NCI-H526 (cell line): ENCODE measurements at regions not wholly inside any gene's neighbourhood (a gene's known extent, or its start where the extent isn't known, plus 50 kb on each side); places are given as distances from the start of the nearest gene placed in this dataset.
"Not testable (repeated sequence)": the region's sequence is repeated elsewhere in the genome, so short reads cannot be mapped to it uniquely, and the experiment has no call there.

Experiments used
- DNase-seq, 2 experiments: peaks; one replicate each; lab custom pipeline; 2025; lab: John Stamatoyannopoulos, UW

DNA sequence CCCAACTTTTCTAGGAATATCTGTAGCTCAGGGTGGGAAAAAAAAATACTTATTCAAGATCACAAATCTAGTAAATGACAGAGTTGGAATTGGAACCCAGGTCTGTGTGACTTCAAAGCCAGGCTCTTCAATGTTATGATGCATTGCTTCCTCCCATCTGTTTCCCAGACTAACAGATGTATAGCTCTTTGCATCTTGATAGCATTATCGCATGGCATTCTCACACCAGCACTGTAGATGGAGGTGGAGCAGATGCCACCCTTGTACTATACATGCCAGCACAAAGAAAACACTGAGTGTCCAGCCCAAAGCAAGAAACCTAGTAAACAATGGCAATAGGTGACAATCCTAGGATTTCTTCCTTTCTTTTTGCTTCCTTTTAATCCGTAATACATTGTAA lies 497.3 kb downstream of the NEBL start:
- no peak for DNase-seq

DNA sequence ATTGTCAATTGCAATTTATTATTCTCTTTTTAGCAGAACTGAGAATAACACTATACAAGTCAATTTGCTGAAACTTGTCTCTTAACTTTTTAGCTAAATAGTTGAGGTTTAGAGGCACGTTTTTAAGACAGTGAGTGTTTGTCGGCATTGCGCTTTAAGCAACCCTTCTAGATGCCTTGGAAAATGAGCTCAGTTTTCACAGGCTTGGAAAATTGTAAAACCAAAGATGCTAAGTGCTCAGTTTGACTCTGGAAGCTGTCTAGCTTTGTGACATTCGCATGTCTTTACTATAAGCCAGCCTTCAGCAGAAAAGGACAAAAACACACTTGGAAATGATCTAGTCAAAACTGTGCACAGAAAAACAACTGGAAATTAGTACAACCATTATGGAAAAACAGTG lies 500.4 kb downstream of the NEBL start:
- DNase-seq = no peak

DNA sequence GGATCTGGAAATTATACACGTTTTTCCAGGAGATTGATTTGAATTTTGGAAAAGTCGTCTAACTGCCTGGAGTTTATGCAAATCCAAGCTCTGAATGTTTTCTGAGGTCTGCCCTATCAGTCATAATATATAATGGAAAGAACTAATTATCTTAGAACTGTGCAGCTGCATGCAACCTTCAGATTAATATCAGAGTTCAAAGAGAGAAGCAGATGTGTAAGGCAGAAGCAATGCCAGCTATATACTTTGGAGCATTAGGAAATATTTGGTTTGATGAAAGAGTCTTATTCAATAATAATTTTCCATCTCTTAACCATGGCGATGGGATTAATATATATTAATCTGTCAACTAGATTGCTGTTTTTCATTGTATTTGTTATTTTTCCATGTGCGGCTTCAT lies 500.9 kb downstream of the NEBL start:
- DNase-seq = peak; percentile 53 to 65

DNA sequence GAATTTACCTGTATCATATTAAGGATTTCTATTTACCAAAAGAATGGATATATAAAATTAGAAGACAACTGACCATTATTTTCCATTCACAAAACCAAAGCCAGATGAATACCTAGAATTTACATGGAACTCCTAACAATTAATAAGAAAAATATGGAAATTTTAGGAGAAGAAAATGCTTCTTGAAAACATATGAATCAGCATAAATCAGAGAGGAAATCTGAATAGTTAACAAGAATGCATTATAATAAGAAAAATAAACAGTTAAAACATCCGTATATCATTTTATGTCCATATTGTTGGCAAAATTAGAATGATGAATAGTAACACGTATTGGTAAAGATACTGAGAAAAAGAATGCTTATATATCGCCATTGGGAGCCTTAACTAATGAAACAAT lies 505.5 kb downstream of the NEBL start:
- no peak for DNase-seq

DNA sequence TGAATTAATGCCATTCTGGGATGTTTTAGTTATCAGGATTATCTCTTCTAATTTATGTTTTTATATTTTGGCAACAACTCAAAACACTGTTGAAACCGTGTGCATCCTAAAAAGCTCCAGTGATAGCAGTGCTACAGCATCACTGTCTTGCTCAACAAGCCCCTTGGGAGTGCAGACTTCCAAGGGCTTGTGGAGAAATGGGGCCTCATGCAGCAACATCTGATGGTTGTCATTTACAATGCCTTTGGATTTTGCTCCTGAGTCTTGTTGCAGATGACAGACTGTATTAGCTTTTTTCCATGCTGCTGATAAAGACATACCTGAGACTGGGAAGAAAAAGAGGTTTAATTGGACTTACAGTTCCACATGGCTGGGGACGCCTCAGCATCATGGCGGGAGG lies 515.4 kb downstream of the NEBL start:
- DNase-seq = no peak

DNA sequence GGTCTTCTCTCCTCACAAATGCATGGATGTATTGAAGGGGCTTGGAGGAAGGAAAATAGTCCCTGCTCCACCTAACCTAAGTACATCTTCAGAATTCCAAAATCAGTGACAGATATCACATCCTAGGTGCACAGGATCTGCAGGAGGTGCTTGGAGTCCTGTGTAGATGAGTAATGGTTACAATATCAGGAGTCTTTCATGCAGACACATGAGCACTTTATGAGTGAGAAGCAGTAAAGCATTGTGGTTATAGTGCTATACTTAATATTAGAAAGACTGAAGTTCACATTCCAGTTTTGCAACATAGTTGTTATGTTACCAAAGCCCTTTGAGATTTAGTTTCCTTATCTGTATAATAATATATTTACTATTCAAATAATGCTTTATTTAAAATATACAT lies 516.7 kb downstream of the NEBL start:
- DNase-seq = no peak

DNA sequence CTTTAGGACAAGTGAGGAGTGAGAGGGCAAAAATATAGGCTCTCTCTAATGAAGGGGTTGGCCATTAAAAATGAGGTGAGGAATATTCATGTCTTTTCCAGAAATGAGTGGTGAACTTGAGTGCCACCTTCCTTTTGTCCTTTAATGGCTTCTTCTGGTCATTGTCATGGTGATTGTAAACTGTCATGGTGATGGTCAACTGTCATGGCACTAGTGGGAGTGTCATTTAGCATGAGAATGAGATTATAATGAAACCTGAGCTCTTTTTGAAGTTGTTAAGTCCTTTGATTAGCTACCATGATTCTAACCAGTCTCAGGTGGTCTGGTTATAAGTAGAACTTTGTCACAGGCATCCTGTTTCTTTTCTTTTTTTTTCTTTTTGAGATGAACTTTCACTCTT lies 524.4 kb downstream of the NEBL start:
- no peak for DNase-seq

DNA sequence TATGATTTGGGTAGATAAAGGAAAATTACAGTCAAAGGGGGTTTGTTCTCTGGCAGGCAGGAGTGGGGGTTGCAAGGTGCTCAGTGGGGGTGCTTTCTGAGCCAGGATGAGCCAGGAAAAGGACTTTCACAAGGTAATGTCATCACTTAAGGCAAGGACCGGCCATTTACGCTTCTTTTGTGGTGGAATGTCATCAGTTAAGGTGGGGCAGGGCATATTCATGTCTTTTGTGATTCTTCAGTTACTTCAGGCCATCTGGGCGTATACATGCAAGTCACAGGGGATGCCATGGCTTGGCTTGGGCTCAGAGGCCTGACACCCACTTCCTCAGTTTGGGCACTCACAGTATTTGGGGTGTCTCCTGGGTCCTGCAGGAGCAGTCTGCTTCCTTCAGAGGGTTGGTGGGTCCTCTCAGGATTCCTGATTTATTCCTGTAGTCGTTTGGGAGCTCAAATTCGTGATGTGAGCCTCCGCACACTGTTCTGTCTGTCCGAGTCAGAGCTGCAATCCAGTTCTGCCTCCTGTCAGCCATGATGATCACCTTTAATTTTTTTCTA lies 526.1 kb downstream of the NEBL start:
- DNase-seq = not testable (repeated sequence)

DNA sequence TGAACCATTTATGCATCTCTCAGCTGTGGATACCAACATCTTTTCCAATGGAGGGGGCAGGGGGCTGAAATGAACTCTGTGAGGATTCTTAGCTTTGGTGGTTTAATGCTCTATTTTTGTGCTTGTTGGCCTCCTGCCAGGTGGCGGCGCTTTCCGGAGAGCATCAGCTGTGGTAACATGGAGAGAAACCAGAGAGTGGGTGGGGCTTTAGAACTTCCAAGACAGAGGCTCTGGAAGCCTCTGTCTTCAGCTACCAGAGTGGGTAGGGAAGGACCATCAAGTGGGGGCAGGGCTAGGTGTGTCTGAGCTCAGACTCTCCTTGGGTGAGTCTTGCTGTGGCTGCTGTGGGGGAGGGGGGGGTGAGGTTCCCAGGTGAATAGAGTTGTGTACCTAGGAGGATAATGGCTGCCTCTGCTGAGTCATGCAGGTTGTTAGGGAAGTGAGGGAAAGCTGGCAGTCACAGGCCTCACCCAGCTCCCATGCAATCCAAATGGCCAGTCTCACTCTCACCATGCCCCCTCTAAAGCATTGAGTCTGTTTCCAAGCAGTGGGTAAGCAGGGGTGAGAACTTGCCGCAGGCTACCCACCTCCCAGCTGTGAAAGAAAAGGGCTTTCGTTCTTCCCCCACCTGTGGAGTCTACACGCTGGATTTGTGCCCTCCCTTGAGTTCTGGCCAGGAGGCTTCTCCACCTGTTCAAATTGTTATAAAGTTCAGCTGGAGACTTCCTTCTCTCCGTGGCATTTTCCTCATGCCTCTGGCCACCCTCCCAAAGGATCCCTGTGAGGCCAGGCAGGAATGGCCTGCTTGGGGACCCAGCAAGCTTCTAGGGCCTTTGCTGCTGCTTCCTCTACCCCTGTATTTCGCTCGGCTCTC lies 527.0 kb downstream of the NEBL start:
- DNase-seq = no peak

DNA sequence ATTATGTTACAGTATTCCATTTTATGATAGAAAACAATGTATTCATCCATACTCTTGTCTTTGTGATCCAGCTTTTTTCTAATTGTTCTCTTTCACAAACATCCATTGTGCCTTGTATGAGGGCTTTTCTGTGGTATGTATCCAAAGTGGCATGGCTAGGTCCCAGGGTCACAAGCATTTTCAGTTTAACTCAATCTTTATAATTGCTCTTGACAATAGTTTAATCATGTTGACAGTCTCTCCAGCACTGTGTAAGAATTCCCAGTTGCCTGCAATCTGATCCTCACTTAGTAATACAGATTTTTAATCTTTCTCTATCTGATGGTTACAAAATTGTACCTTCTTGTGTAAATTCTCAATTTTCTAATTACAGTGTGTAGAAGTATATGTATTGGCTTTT lies 533.4 kb downstream of the NEBL start:
- DNase-seq = no peak

DNA sequence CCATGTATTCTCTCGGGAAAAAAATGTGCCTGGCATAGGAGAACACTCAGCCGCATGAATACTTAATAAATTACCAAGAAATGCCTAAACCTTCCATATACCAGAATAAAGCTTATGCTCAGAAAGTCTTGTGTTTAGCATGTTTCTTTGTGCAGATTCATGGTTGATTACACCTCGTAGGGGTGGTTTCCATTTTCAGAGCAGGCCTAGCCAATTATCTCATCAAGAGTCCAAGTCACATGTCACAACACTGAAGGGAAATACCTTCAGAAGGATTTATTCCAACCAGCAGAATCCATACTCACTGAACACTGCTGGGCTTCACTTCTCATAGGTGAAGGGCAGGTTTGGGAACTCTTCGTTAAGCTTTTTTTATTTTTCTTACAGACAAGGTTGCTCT lies 539.7 kb downstream of the PLXDC2 start:
- DNase-seq = no peak

DNA sequence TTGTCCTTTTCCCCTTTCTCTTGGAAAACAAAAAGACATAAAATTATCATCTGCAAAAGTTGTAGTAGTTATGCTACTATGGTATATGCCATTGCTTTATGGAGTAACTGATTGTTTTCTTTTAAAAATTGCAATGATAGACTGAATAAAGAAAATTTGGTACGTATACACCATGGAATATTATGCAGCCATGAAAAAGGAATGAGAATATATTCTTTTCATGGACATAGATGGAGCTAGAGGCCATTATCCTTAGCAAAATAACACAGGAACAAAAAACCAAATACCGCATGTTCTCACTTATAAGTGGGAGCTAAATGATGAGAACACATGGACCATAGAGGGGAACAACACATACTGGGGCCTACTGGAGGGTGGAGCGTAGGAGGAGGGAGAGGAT lies 538.8 kb downstream of the PLXDC2 start:
- DNase-seq = no peak

DNA sequence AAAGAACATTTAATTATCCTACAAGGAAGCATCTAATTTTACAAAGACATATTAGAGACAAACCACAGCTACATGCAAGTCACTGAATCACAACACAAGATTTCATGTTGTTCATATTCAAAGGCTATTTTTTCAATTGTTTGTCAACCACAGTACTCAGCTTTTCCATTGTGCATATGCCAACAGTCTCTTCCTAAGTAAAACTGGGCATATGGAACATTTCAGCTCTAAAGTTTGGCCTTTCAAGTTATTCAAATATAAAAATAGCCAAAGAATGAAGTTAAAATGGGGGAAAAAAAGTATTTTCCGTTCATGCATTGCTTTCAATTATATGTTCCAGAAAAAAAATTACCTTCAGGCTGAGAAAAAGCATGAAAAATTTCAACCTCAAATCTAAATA lies 537.9 kb downstream of the PLXDC2 start:
- no peak for DNase-seq

DNA sequence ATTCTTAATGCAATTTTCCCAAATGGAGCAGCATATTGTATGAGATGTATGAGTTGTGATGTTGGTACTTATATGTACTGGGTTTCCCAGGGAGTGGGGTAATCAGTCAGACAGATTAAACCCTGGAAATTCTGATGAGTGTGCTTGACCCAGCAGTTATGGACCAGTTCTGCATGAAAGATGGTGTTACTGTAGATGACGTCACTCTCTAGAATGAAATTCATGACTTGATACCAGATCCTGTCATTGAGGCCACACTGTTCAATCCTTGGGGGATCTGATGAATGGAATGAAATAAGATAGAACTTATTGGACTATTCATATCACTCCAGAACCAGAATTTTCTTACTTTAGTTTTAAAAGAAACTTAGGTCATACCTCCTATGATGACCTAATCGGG lies 534.3 kb downstream of the PLXDC2 start:
- no peak for DNase-seq

DNA sequence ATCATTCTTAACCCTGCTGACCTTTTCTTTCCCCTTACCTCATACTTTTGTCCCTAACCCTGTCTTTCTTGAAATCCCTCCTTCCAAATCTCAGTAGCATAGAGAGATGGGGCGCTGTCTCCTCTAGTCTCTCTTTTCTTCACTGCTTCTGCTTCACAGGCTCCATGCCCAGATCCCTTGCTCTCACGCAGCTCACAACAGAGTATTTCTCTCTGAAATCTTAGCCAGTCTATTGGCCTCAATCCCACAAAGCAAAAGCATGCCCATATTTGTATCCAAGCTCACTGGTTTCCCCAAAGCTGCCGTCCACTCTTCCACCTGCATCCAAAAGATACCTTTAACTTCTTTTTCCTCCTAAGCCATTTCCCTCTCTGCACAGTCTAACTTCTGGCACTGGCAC lies 526.8 kb downstream of the PLXDC2 start:
- no peak for DNase-seq
